IMR-90 (cell line): ENCODE measurements at regions not wholly inside any gene's neighbourhood (a gene's known extent, or its start where the extent isn't known, plus 50 kb on each side); places are given as distances from the start of the nearest gene placed in this dataset.
A peak's percentile ranks its signal among the peaks of the same experiment; 100 is the strongest.

Source experiments
- ATAC-seq: fragments of 200-7000 bp; cut with Tn5 transposase; 2 replicates; pipeline ENCODE4 v1.9.1; 2020; ENCODE audit warnings: low read depth, mild to moderate bottlenecking, moderate library complexity
- BruUV-seq: library from RNA; stranded (reverse); fragments of 400-500 nt; replicated peaks from 2 replicates; lab custom pipeline; 2021; lab: Mats Ljungman, UMichigan
- CTCF ChIA-PET: fragments of 300-600 bp; formaldehyde crosslinking; extraction: SDS; loops from one replicate; lab custom pipeline; 2021; ENCODE audit warnings: antibody characterized with exemption; lab: Yijun Ruan, JAX
- POLR2A ChIA-PET: fragments of 300-600 bp; sonication (Branson Sonifier 250); formaldehyde crosslinking; loops from one replicate; lab custom pipeline; 2022; ENCODE audit warnings: antibody characterized with exemption; ENCODE audit not compliant: unreplicated experiment; lab: Charles Lee
- DNase-seq: peaks from one replicate; pipeline ENCODE4 v3.0.0; 2013
- H2AFZ ChIP-seq: replicated peaks from 2 replicates; pipeline ENCODE3; 2013; ENCODE audit warnings: low read length, mild to moderate bottlenecking; ENCODE audit not compliant: poor library complexity
- H2AK5ac ChIP-seq: 2 replicates; pipeline ENCODE4 v1.6.1; 2013; ENCODE audit warnings: low read depth, low read length, inconsistent platforms
- H2AK9ac ChIP-seq: replicated peaks from 2 replicates; pipeline ENCODE3; 2013; ENCODE audit warnings: mild to moderate bottlenecking, low read depth, low read length, moderate library complexity; ENCODE audit not compliant: poor library complexity
- H2BK120ac ChIP-seq: 2 replicates; pipeline ENCODE4 v1.6.1; 2013; ENCODE audit warnings: low read depth, low read length, inconsistent platforms
- H2BK15ac ChIP-seq: 3 replicates; pipeline ENCODE4 v1.6.1; 2013; ENCODE audit warnings: low read depth, low read length, inconsistent platforms
- H2BK20ac ChIP-seq: 2 replicates; pipeline ENCODE4 v1.6.1; 2013; ENCODE audit warnings: low read depth, mild to moderate bottlenecking, inconsistent platforms, low read length, moderate library complexity
- H2BK5ac ChIP-seq: 2 replicates; pipeline ENCODE4 v1.6.1; 2013; ENCODE audit warnings: mild to moderate bottlenecking, low read depth, low read length, inconsistent platforms; ENCODE audit not compliant: poor library complexity, severe bottlenecking
- H3K14ac ChIP-seq: replicated peaks from 2 replicates; pipeline ENCODE4 v1.6.1; 2013; ENCODE audit warnings: low read depth, low read length, inconsistent platforms
- H3K18ac ChIP-seq: 2 replicates; pipeline ENCODE4 v1.6.1; 2013; ENCODE audit warnings: low read depth, low read length, control low read depth
- H3K23ac ChIP-seq: 2 replicates; pipeline ENCODE4 v1.6.1; 2013; ENCODE audit warnings: low read depth, low read length, inconsistent platforms
- H3K27ac ChIP-seq: 2 replicates; pipeline ENCODE4 v1.5.1; 2013; ENCODE audit warnings: mild to moderate bottlenecking, control low read depth, low read length; ENCODE audit not compliant: insufficient read depth
- H3K27me3 ChIP-seq: 2 replicates; pipeline ENCODE4 v1.6.1; 2013; ENCODE audit warnings: low read length; ENCODE audit not compliant: control insufficient read depth, insufficient read depth
- H3K36me3 ChIP-seq: 2 replicates; pipeline ENCODE4 v1.6.1; 2013; ENCODE audit warnings: low read length, mixed read lengths; ENCODE audit not compliant: control insufficient read depth, insufficient read depth
- H3K4ac ChIP-seq: 2 replicates; pipeline ENCODE4 v1.6.1; 2013; ENCODE audit warnings: low read depth, low read length, inconsistent platforms
- H3K4me1 ChIP-seq: 2 replicates; pipeline ENCODE4 v1.6.1; 2013; ENCODE audit warnings: low read length, mixed read lengths; ENCODE audit not compliant: control insufficient read depth, insufficient read depth
- H3K4me2 ChIP-seq: 2 replicates; pipeline ENCODE4 v1.6.1; 2013; ENCODE audit warnings: low read depth, mild to moderate bottlenecking, control low read depth, low read length, moderate library complexity
- H3K4me3 ChIP-seq: 2 replicates; pipeline ENCODE4 v1.5.1; 2013; ENCODE audit warnings: low read depth, mild to moderate bottlenecking, control low read depth, low read length, moderate library complexity; ENCODE audit not compliant: insufficient read depth
- H3K56ac ChIP-seq: 2 replicates; pipeline ENCODE4 v1.6.1; 2013; ENCODE audit warnings: low read length, inconsistent platforms; ENCODE audit not compliant: insufficient read depth; ENCODE audit errors: extremely low read depth
- H3K79me1 ChIP-seq, 2 experiments: 2 replicates each; pipeline ENCODE4 v1.6.1; 2013; ENCODE audit warnings: low read length in 2 of 2, inconsistent platforms in 1 of 2, low read depth in 1 of 2
- H3K9ac ChIP-seq: 2 replicates; pipeline ENCODE4 v1.6.1; 2013; ENCODE audit warnings: low read depth, low read length, control low read depth
- H3K9me1 ChIP-seq: 2 replicates; pipeline ENCODE4 v1.6.1; 2013; ENCODE audit warnings: low read length, inconsistent platforms; ENCODE audit not compliant: insufficient read depth
- H3K9me3 ChIP-seq: 2 replicates; pipeline ENCODE4 v1.6.1; 2013; ENCODE audit warnings: low read length; ENCODE audit not compliant: control insufficient read depth, insufficient read depth
- H4K20me1 ChIP-seq: 2 replicates; pipeline ENCODE4 v1.6.1; 2013; ENCODE audit warnings: low read length, inconsistent platforms; ENCODE audit not compliant: insufficient read depth
- H4K5ac ChIP-seq: 2 replicates; pipeline ENCODE4 v1.6.1; 2013; ENCODE audit warnings: mild to moderate bottlenecking, low read depth, low read length, control low read depth
- H4K8ac ChIP-seq, 2 experiments: 2 replicates each; pipeline ENCODE4 v1.6.1; 2013; ENCODE audit warnings: low read depth in 2 of 2, low read length in 2 of 2, control low read depth in 1 of 2, inconsistent platforms in 1 of 2
- H4K91ac ChIP-seq: 2 replicates; pipeline ENCODE4 v1.6.1; 2013; ENCODE audit warnings: low read depth, low read length, inconsistent platforms; ENCODE audit not compliant: insufficient read depth
- CEBPB ChIP-seq: IDR thresholded peaks from 2 replicates; pipeline ENCODE4 v1.6.1; 2012; ENCODE audit warnings: low read depth, low read length, improper control_type of control experiment
- NFE2L2 ChIP-seq: fragments of 150-350 bp; IDR thresholded peaks from 2 replicates; pipeline ENCODE4 v1.6.1; 2016; ENCODE audit warnings: low read depth, mild to moderate bottlenecking, low read length
- WGBS, 2 experiments: methylation state at CpG; one replicate each; pipeline versions ENCODE4 v1.1.5 to v1.1.7; 2013; ENCODE audit warnings: missing lambda C conversion rate in 2 of 2; ENCODE audit not compliant: insufficient read length in 1 of 2; ENCODE audit errors: extremely low coverage in 2 of 2; 5-methylcytosine and 5-hydroxymethylcytosine counted together
- dilution Hi-C: fragments of 300-500 bp; cut with HindIII; formaldehyde crosslinking; loops from one replicate; pipeline ENCODE4 v1.14.3; 2018; ENCODE audit warnings: low sequenced_read_pairs; ENCODE audit not compliant: unreplicated experiment
- in situ Hi-C: fragments of 300-500 bp; cut with MboI; formaldehyde crosslinking; loops from 3 replicates; pipeline ENCODE4 v1.14.3; 2019; ENCODE audit warnings: low sequenced_read_pairs, inconsistent platforms, mixed read lengths
- intact Hi-C: fragments of 100-400 bp; cut with micrococcal nuclease; formaldehyde crosslinking; loops from 2 replicates; pipeline ENCODE4 v1.10.0; 2022

DNA sequence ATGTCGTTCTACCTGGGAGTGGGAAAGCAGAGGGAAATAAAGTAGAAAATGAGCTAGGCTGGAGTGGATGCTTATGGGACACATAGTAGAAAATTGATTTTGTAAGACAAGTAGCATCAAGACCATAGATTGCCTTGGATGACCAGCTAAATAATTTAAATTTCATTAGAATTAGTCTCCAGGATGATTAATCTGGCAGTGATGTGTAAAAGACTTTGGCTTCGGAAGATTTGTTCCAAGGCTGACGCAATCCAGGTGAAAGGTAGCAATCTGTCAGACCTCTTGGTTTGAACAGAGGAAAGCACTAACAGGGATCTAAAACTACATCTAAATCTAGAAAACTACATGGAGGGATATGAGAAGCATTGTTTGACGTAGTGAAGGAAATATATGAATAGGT lies 236.5 kb downstream of the ARL4A start:
- dilution Hi-C loops (no loop called here), intact Hi-C loops (no loop called here), in situ Hi-C loops (no loop called here)
- no peak overlapping the region for H3K18ac ChIP-seq
- H4K8ac ChIP-seq: no peak overlapping the region
- peak; percentile 24; the same call in 1 of the 2 replicates for TF ChIP-seq CEBPB
- no peak for TF ChIP-seq NFE2L2
- no peak overlapping the region for H3K56ac ChIP-seq
- H2BK120ac ChIP-seq: no peak overlapping the region
- H3K4me2 ChIP-seq: no peak overlapping the region
- H3K27me3 ChIP-seq: no peaks in the 10 kb centered on the region
- no peak overlapping the region for H4K91ac ChIP-seq
- WGBS, 2 experiments: no CpG with 5 or more reads among the region's 4 CpGs
- 0 out of 2 replicates have a peak overlapping the region, but pooled peaks have one; percentile 4 for H2BK20ac ChIP-seq
- no peak overlapping the region for H2AK5ac ChIP-seq
- no peak overlapping the region for H3K9ac ChIP-seq
- no peak overlapping the region for H3K14ac ChIP-seq
- no peak overlapping the region for H3K23ac ChIP-seq
- no peak overlapping the region for H2AK9ac ChIP-seq
- ATAC-seq (no peak), DNase-seq (peak; percentile 10)
- no peaks in the 10 kb centered on the region for H4K20me1 ChIP-seq
- no peak overlapping the region for H3K4me3 ChIP-seq
- no peaks in the 10 kb centered on the region for H3K9me1 ChIP-seq
- H3K4ac ChIP-seq: no peak overlapping the region
- no peak overlapping the region for H3K27ac ChIP-seq
- H3K9me3 ChIP-seq: no peaks in the 10 kb centered on the region
- ChIA-PET CTCF (no interaction called here), POLR2A (no interaction called here)
- H2BK15ac ChIP-seq: no peak overlapping the region
- H3K36me3 ChIP-seq: no peaks in the 10 kb centered on the region
- H3K4me1 ChIP-seq: no peaks in the 10 kb centered on the region
- no peaks in the 10 kb centered on the region for H3K79me1 ChIP-seq
- no peak overlapping the region for H4K5ac ChIP-seq
- no TSS peak for BruUV-seq
- no peak overlapping the region for H2BK5ac ChIP-seq
- no peak overlapping the region for H2AFZ ChIP-seq
